HL-60 (cell line): ENCODE measurements at regions not wholly inside any gene's neighbourhood (a gene's known extent, or its start where the extent isn't known, plus 50 kb on each side); places are given as distances from the start of the nearest gene placed in this dataset.

Experiments used
- CTCF ChIP-seq: IDR thresholded peaks from one replicate; pipeline ENCODE4 v1.5.1; 2011; ENCODE audit warnings: low read length, control low read depth, inconsistent platforms; ENCODE audit not compliant: insufficient read depth
- GABPA ChIP-seq: IDR thresholded peaks from 2 replicates; pipeline ENCODE4 v1.6.1; 2012; ENCODE audit warnings: low read depth
- POLR2AphosphoS5 ChIP-seq: IDR thresholded peaks from 2 replicates; pipeline ENCODE4 v1.6.1; 2012; ENCODE audit warnings: low read depth
- REST ChIP-seq: IDR thresholded peaks from 2 replicates; pipeline ENCODE4 v1.6.1; 2012; ENCODE audit warnings: low read depth; ENCODE audit not compliant: insufficient replicate concordance
- SPI1 ChIP-seq: IDR thresholded peaks from 2 replicates; pipeline ENCODE4 v1.6.1; 2012; ENCODE audit warnings: low read depth, mild to moderate bottlenecking, borderline replicate concordance

GRCh38 chr6:93794166-93794565 lies 374.8 kb upstream of the EPHA7 start:
- TF ChIP-seq GABPA, result no peak
- TF ChIP-seq CTCF, result no peak
- TF ChIP-seq POLR2AphosphoS5, result no peak
- TF ChIP-seq REST, result no peak
- TF ChIP-seq SPI1, result no peak
